MM.1S (cell line): ENCODE measurements at regions not wholly inside any gene's neighbourhood (a gene's known extent, or its start where the extent isn't known, plus 50 kb on each side); places are given as distances from the start of the nearest gene placed in this dataset.

ENCODE experiments used
- CTCF ChIP-seq: fragments of 300-600 bp; sonication (generic); IDR thresholded peaks from 2 replicates; pipeline ENCODE4 v1.5.1; 2016; ENCODE audit warnings: antibody characterized with exemption, low read length, mixed read lengths
- EZH2 ChIP-seq: fragments of 300-600 bp; sonication (generic); optimal IDR thresholded peaks from 2 replicates; pipeline ENCODE3; 2017; ENCODE audit warnings: low read depth, mild to moderate bottlenecking, antibody characterized with exemption, low read length, mixed read lengths
- EZH2phosphoT487 ChIP-seq: fragments of 300-600 bp; sonication (generic); IDR thresholded peaks from 2 replicates; pipeline ENCODE4 v1.6.1; 2018; ENCODE audit warnings: antibody characterized with exemption, low read length

GRCh38 chr13:30147015-30147414, 160.3 kb downstream of the KATNAL1 start:
- TF ChIP-seq CTCF = no peak
- TF ChIP-seq EZH2 = no peak
- TF ChIP-seq EZH2phosphoT487 = no peak
